ENCODE measurements at regions not wholly inside any gene's neighbourhood (a gene's known extent, or its start where the extent isn't known, plus 50 kb on each side); places are given as distances from the start of the nearest gene placed in this dataset.

DNA sequence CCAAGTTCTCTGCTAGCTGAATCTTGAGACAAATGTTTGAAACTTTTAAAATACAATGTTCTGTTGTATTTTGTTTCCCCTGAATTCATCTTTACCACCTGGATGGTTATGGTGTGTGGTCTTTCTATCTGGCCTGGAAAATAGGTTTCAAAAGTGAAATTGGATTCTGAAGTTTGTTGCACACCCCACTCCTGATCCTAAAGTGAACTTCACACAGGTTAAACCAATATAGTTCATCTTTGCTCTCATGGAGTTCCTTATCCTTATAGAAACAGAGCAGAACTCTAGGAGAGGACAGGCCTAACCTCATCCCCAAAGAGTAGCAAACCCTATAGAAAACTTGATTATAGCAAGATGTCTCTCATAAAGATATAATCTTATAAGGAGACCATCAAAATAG lies 179.4 kb upstream of the BCL6 start:
- TF ChIP-seq, protein P1, sequence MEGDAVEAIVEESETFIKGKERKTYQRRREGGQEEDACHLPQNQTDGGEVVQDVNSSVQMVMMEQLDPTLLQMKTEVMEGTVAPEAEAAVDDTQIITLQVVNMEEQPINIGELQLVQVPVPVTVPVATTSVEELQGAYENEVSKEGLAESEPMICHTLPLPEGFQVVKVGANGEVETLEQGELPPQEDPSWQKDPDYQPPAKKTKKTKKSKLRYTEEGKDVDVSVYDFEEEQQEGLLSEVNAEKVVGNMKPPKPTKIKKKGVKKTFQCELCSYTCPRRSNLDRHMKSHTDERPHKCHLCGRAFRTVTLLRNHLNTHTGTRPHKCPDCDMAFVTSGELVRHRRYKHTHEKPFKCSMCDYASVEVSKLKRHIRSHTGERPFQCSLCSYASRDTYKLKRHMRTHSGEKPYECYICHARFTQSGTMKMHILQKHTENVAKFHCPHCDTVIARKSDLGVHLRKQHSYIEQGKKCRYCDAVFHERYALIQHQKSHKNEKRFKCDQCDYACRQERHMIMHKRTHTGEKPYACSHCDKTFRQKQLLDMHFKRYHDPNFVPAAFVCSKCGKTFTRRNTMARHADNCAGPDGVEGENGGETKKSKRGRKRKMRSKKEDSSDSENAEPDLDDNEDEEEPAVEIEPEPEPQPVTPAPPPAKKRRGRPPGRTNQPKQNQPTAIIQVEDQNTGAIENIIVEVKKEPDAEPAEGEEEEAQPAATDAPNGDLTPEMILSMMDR (IDR thresholded peaks at IDR 0.05), result no peak
- TF ChIP-seq POLR2A (IDR thresholded peaks at IDR 0.05), result no peak

All from Peyer's patch (tissue), 4 donors.